AG10803 (cell line): ENCODE measurements at regions not wholly inside any gene's neighbourhood (a gene's known extent, or its start where the extent isn't known, plus 50 kb on each side); places are given as distances from the start of the nearest gene placed in this dataset.

ENCODE experiments used
- DNase-seq: peaks from one replicate; pipeline ENCODE4 v3.0.0; 2010; ENCODE audit warnings: low read depth
- H3K4me3 ChIP-seq: 2 replicates; pipeline ENCODE4 v1.5.1; 2011; ENCODE audit warnings: mild to moderate bottlenecking, low read length, control low read depth
- CTCF ChIP-seq: conservative IDR thresholded peaks from 2 replicates; pipeline ENCODE4 v1.5.1; 2011; ENCODE audit warnings: mild to moderate bottlenecking, low read length, control low read depth, inconsistent platforms

DNA sequence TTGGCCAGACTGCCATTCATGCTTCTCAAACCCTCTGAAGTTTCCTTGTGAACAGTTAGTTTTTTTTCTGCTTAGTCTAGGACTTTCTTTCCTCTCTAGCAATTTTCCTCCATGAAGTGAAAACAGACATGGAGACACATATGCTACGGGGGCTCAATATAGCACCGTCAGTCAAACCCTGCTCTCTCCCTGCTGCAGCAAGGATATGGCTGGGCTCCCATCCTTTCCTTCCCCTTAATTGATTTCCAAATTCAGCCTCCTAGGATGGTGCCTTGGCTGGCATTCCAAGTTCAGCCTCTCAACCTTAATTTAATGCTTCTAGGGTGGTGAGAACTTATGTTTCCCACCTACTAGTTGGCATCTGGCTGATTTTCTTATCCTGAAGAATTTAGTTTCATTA lies 436.7 kb downstream of the NPIPA7 start:
- no peak overlapping the region for H3K4me3 ChIP-seq
- DNase-seq: no peak
- TF ChIP-seq CTCF: no peak

GRCh38 chr16:16817196-16817595 lies 438.3 kb downstream of the NPIPA7 start:
- DNase-seq: no peak
- TF ChIP-seq CTCF: no peak
- no peak overlapping the region for H3K4me3 ChIP-seq

GRCh38 chr16:16821261-16821660 lies 442.3 kb downstream of the NPIPA7 start:
- H3K4me3 ChIP-seq: no peak overlapping the region
- no peak for DNase-seq
- no peak for TF ChIP-seq CTCF

GRCh38 chr16:16828913-16829398 lies 450.0 kb downstream of the NPIPA7 start:
- TF ChIP-seq CTCF: no peak
- DNase-seq: no peak
- no peak overlapping the region for H3K4me3 ChIP-seq

DNA sequence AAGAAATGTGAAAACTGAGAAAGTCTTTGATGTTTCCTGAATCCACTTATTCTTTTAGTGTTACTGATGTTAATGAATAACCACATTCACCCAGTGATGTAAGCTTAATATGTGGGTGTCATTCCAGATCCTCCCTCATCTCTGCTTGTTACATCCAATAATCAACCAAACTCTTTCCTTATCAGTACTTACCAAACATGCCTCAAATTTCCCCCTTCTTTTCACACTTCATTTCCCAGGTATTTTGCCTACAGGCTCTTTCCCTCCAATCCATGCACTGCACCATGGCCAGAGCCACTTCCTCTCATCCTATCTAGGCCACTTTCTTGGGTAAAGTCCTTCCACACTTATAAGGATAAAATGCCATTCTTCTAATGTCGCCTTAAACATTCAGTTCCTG lies 451.5 kb downstream of the NPIPA7 start:
- H3K4me3 ChIP-seq: no peak overlapping the region
- TF ChIP-seq CTCF: no peak
- DNase-seq: no peak

DNA sequence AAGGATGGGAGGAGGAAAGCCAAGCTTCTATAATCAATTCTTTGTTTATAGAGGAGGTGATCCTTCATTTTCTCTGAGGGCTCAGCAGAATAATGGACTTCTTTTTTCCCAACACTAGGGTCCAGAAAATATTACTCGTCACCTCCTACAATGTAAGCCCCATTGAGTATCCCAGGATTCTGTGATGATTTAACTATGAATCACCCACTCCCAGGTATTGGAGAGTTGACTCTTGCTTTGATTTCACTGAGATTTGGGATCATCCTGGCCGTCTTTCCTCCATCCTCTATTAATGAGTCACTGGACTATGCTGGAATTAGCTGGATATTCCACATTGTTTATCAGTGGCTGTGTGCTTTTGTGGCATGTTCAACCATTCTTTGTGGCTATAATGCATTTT lies 452.0 kb downstream of the NPIPA7 start:
- TF ChIP-seq CTCF: no peak
- DNase-seq: no peak
- H3K4me3 ChIP-seq: no peak overlapping the region

GRCh38 chr16:16833165-16833564 lies 454.2 kb downstream of the NPIPA7 start:
- no peak overlapping the region for H3K4me3 ChIP-seq
- no peak for TF ChIP-seq CTCF
- DNase-seq: no peak
